ENCODE measurements at regions not wholly inside any gene's neighbourhood (a gene's known extent, or its start where the extent isn't known, plus 50 kb on each side); places are given as distances from the start of the nearest gene placed in this dataset.

- no peaks in the 10 kb centered on the region for H3K36me3 ChIP-seq (ENCODE audit: control insufficient read depth, insufficient read depth, low read length)
- DNase-seq (ENCODE audit: low read depth in 4 of 6, low spot score in 6 of 6): peak in 1 of 6 donors; percentile 77
- no peak overlapping the region for H3K27ac ChIP-seq (ENCODE audit: low read depth, low read length)
- H3K4me3 ChIP-seq (ENCODE audit: low read depth, low read length): no peak overlapping the region
- no peaks in the 10 kb centered on the region for H3K27me3 ChIP-seq (ENCODE audit: control insufficient read depth, insufficient read depth, low read length)
- H3K4me1 ChIP-seq (ENCODE audit: control insufficient read depth, insufficient read depth, low read length): peaks cover 4% of the 10 kb centered on the region
- 100% methylated on average over 1 of the region's 9 CpGs for WGBS (ENCODE audit: insufficient coverage)
- no peaks in the 10 kb centered on the region for H3K9me3 ChIP-seq (ENCODE audit: control insufficient read depth, insufficient read depth, low read length)
Observed at GRCh38 chr2:217330647-217331046, 470.8 kb upstream of the TNP1 start.

GRCh38 chr2:217329023-217329431 lies 469.2 kb upstream of the TNP1 start:
- DNase-seq (ENCODE audit: low read depth in 4 of 6, low spot score in 6 of 6): peak in 2 of 6 donors; percentile 48 to 60
- whole genome bisulfite sequencing (ENCODE audit: insufficient coverage): 80% methylated on average over 1 of the region's 4 CpGs
- H3K9me3 ChIP-seq (ENCODE audit: control insufficient read depth, insufficient read depth, low read length): no peaks in the 10 kb centered on the region
- peaks cover 4% of the 10 kb centered on the region for H3K4me1 ChIP-seq (ENCODE audit: control insufficient read depth, insufficient read depth, low read length)
- H3K27ac ChIP-seq (ENCODE audit: low read depth, low read length): no peak overlapping the region
- no peaks in the 10 kb centered on the region for H3K36me3 ChIP-seq (ENCODE audit: control insufficient read depth, insufficient read depth, low read length)
- H3K27me3 ChIP-seq (ENCODE audit: control insufficient read depth, insufficient read depth, low read length): no peaks in the 10 kb centered on the region
- H3K4me3 ChIP-seq (ENCODE audit: low read depth, low read length): no peak overlapping the region

GRCh38 chr2:217328622-217328978 lies 468.7 kb upstream of the TNP1 start:
- H3K27me3 ChIP-seq (ENCODE audit: control insufficient read depth, insufficient read depth, low read length): no peaks in the 10 kb centered on the region
- H3K4me1 ChIP-seq (ENCODE audit: control insufficient read depth, insufficient read depth, low read length): peaks cover 4% of the 10 kb centered on the region
- no peaks in the 10 kb centered on the region for H3K36me3 ChIP-seq (ENCODE audit: control insufficient read depth, insufficient read depth, low read length)
- H3K27ac ChIP-seq (ENCODE audit: low read depth, low read length): no peak overlapping the region
- WGBS (ENCODE audit: insufficient coverage): no CpG with 5 or more reads among the region's 2 CpGs
- peak in 1 of 6 donors; percentile 20 for DNase-seq (ENCODE audit: low read depth in 4 of 6, low spot score in 6 of 6)
- H3K9me3 ChIP-seq (ENCODE audit: control insufficient read depth, insufficient read depth, low read length): peaks cover 2% of the 10 kb centered on the region
- no peak overlapping the region for H3K4me3 ChIP-seq (ENCODE audit: low read depth, low read length)

- no peaks in the 10 kb centered on the region for H3K27me3 ChIP-seq (ENCODE audit: control insufficient read depth, insufficient read depth, low read length)
- no peak overlapping the region for H3K4me3 ChIP-seq (ENCODE audit: low read depth, low read length)
- no CpG with 5 or more reads among the region's 3 CpGs for WGBS (ENCODE audit: insufficient coverage)
- peak in 1 of 6 donors; percentile 22 for DNase-seq (ENCODE audit: low read depth in 4 of 6, low spot score in 6 of 6)
- peaks cover 2% of the 10 kb centered on the region for H3K9me3 ChIP-seq (ENCODE audit: control insufficient read depth, insufficient read depth, low read length)
- no peaks in the 10 kb centered on the region for H3K36me3 ChIP-seq (ENCODE audit: control insufficient read depth, insufficient read depth, low read length)
- H3K27ac ChIP-seq (ENCODE audit: low read depth, low read length): no peak overlapping the region
- H3K4me1 ChIP-seq (ENCODE audit: control insufficient read depth, insufficient read depth, low read length): peaks cover 4% of the 10 kb centered on the region
Observed at GRCh38 chr2:217327953-217328621, 468.2 kb upstream of the TNP1 start.

- peaks cover 2% of the 10 kb centered on the region for H3K4me1 ChIP-seq (ENCODE audit: control insufficient read depth, insufficient read depth, low read length)
- WGBS (ENCODE audit: insufficient coverage): no CpG with 5 or more reads among the region's 1 CpG
- peaks cover 2% of the 10 kb centered on the region for H3K9me3 ChIP-seq (ENCODE audit: control insufficient read depth, insufficient read depth, low read length)
- no peak overlapping the region for H3K27ac ChIP-seq (ENCODE audit: low read depth, low read length)
- peak in 1 of 6 donors; percentile 31 for DNase-seq (ENCODE audit: low read depth in 4 of 6, low spot score in 6 of 6)
- H3K27me3 ChIP-seq (ENCODE audit: control insufficient read depth, insufficient read depth, low read length): no peaks in the 10 kb centered on the region
- H3K4me3 ChIP-seq (ENCODE audit: low read depth, low read length): no peak overlapping the region
- H3K36me3 ChIP-seq (ENCODE audit: control insufficient read depth, insufficient read depth, low read length): no peaks in the 10 kb centered on the region
Observed at GRCh38 chr2:217326238-217327022, 466.6 kb upstream of the TNP1 start.

- no CpG with 5 or more reads among the region's 2 CpGs for WGBS (ENCODE audit: insufficient coverage)
- Histone ChIP-seq H3K27ac (ENCODE audit: low read depth, low read length) (no peak overlapping the region), H3K9me3 (ENCODE audit: control insufficient read depth, insufficient read depth, low read length) (peaks cover 2% of the 10 kb centered on the region), H3K36me3 (ENCODE audit: control insufficient read depth, insufficient read depth, low read length) (no peaks in the 10 kb centered on the region), H3K4me1 (ENCODE audit: control insufficient read depth, insufficient read depth, low read length) (no peaks in the 10 kb centered on the region), H3K4me3 (ENCODE audit: low read depth, low read length) (no peak overlapping the region), H3K27me3 (ENCODE audit: control insufficient read depth, insufficient read depth, low read length) (no peaks in the 10 kb centered on the region)
- DNase-seq (ENCODE audit: low read depth in 4 of 6, low spot score in 6 of 6): no peak
Observed at GRCh38 chr2:217325816-217326215, 466.0 kb upstream of the TNP1 start.

GRCh38 chr2:217325251-217325650 lies 465.4 kb upstream of the TNP1 start:
- H3K27me3 ChIP-seq (ENCODE audit: control insufficient read depth, insufficient read depth, low read length): no peaks in the 10 kb centered on the region
- H3K27ac ChIP-seq (ENCODE audit: low read depth, low read length): no peak overlapping the region
- H3K36me3 ChIP-seq (ENCODE audit: control insufficient read depth, insufficient read depth, low read length): no peaks in the 10 kb centered on the region
- 80% methylated on average over 1 of the region's 2 CpGs for WGBS (ENCODE audit: insufficient coverage)
- H3K4me3 ChIP-seq (ENCODE audit: low read depth, low read length): no peak overlapping the region
- no peak for DNase-seq (ENCODE audit: low read depth in 4 of 6, low spot score in 6 of 6)
- H3K9me3 ChIP-seq (ENCODE audit: control insufficient read depth, insufficient read depth, low read length): peaks cover 2% of the 10 kb centered on the region
- H3K4me1 ChIP-seq (ENCODE audit: control insufficient read depth, insufficient read depth, low read length): no peaks in the 10 kb centered on the region

GRCh38 chr2:217316743-217317142 lies 456.9 kb upstream of the TNP1 start:
- WGBS (ENCODE audit: insufficient coverage): no CpG with 5 or more reads among the region's 1 CpG
- DNase-seq (ENCODE audit: low read depth in 4 of 6, low spot score in 6 of 6): no peak
- H3K27ac ChIP-seq (ENCODE audit: low read depth, low read length): no peak overlapping the region
- H3K36me3 ChIP-seq (ENCODE audit: control insufficient read depth, insufficient read depth, low read length): no peaks in the 10 kb centered on the region
- H3K4me3 ChIP-seq (ENCODE audit: low read depth, low read length): no peak overlapping the region
- peaks cover 4% of the 10 kb centered on the region for H3K9me3 ChIP-seq (ENCODE audit: control insufficient read depth, insufficient read depth, low read length)
- no peaks in the 10 kb centered on the region for H3K27me3 ChIP-seq (ENCODE audit: control insufficient read depth, insufficient read depth, low read length)
- H3K4me1 ChIP-seq (ENCODE audit: control insufficient read depth, insufficient read depth, low read length): no peaks in the 10 kb centered on the region

GRCh38 chr2:217314021-217314460 lies 454.2 kb upstream of the TNP1 start:
- Histone ChIP-seq H3K27me3 (ENCODE audit: control insufficient read depth, insufficient read depth, low read length) (no peaks in the 10 kb centered on the region), H3K27ac (ENCODE audit: low read depth, low read length) (no peak overlapping the region), H3K4me1 (ENCODE audit: control insufficient read depth, insufficient read depth, low read length) (no peaks in the 10 kb centered on the region), H3K36me3 (ENCODE audit: control insufficient read depth, insufficient read depth, low read length) (no peaks in the 10 kb centered on the region), H3K4me3 (ENCODE audit: low read depth, low read length) (no peak overlapping the region), H3K9me3 (ENCODE audit: control insufficient read depth, insufficient read depth, low read length) (peaks cover 4% of the 10 kb centered on the region)
- no peak for DNase-seq (ENCODE audit: low read depth in 4 of 6, low spot score in 6 of 6)
- no CpG with 5 or more reads among the region's 5 CpGs for WGBS (ENCODE audit: insufficient coverage)

GRCh38 chr2:217313386-217313785 lies 453.5 kb upstream of the TNP1 start:
- DNase-seq (ENCODE audit: low read depth in 4 of 6, low spot score in 6 of 6): no peak
- Histone ChIP-seq H3K36me3 (ENCODE audit: control insufficient read depth, insufficient read depth, low read length) (no peaks in the 10 kb centered on the region), H3K4me3 (ENCODE audit: low read depth, low read length) (no peak overlapping the region), H3K27me3 (ENCODE audit: control insufficient read depth, insufficient read depth, low read length) (no peaks in the 10 kb centered on the region), H3K4me1 (ENCODE audit: control insufficient read depth, insufficient read depth, low read length) (no peaks in the 10 kb centered on the region), H3K9me3 (ENCODE audit: control insufficient read depth, insufficient read depth, low read length) (peaks cover 4% of the 10 kb centered on the region), H3K27ac (ENCODE audit: low read depth, low read length) (no peak overlapping the region)
- 93% methylated on average over 2 of the region's 4 CpGs for WGBS (ENCODE audit: insufficient coverage)

Data from spinal cord (tissue), 9 donors.